NCI-H345 (cell line): ENCODE measurements at regions not wholly inside any gene's neighbourhood (a gene's known extent, or its start where the extent isn't known, plus 50 kb on each side); places are given as distances from the start of the nearest gene placed in this dataset.

Experiments used
- DNase-seq: peaks from one replicate; lab custom pipeline; 2025; lab: John Stamatoyannopoulos, UW

DNA sequence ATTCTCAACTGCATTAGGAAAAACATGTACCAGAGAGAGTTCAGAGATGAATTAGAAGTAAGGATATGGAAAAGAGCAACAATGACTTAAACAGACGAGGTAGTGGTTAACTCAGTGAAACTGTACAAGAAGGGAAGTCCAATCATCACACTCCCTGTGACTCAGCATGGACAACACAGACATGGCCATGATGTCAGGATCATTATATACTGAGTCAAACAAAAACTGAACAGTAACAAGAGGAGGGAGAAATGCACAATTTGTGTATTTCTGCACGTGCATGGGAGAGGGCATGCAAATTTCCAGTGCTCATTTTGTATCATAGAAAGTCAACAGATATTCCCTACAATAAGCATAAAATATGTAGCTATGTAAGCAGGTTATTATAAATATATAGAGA lies 1037.8 kb downstream of the BCL11B start:
- DNase-seq = no peak

GRCh38 chr14:98236314-98236713 lies 1035.7 kb downstream of the BCL11B start:
- no peak for DNase-seq

GRCh38 chr14:98237939-98238338 lies 1034.1 kb downstream of the BCL11B start:
- no peak for DNase-seq

- no peak for DNase-seq
These were observed 1031.6 kb downstream of the BCL11B start for GRCh38 chr14:98240376-98240775.

DNA sequence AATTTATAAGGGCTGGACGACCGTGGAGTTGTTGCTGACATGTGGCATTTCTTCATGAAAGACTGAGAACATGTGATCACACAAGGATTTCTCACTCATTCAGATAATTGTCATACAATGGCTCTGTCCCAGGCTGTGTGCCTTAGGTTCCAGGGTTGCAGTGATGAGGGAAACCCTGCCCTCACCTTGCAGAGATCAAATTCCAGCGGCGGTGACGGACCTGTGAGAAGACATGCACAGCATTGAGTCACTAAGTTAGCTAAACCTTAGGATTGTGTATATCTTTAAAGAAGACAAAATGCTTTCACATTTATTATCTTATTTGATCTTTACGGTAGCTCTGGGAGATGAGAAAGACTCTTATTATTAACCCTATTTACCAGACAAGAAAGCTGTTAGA lies 1029.1 kb downstream of the BCL11B start:
- no peak for DNase-seq

DNA sequence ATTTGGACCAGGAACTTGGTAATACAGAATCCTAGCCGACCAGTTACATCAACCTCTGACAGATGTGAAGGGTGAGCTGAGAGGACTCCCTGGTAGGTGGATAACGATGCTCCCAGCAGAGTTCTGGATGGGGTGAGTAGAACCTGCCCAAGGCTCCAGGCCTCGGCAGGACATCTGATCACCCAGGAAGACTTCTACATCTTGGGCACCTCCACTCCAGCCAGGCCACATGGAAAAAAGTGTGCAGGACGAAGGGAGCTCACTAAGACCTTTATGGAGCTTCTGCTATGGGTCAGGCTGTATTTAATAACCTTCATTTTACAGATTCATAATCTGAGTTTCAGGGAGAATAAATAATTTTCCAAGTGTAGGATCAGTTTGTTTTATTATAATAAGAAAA lies 1028.7 kb downstream of the BCL11B start:
- no peak for DNase-seq

DNA sequence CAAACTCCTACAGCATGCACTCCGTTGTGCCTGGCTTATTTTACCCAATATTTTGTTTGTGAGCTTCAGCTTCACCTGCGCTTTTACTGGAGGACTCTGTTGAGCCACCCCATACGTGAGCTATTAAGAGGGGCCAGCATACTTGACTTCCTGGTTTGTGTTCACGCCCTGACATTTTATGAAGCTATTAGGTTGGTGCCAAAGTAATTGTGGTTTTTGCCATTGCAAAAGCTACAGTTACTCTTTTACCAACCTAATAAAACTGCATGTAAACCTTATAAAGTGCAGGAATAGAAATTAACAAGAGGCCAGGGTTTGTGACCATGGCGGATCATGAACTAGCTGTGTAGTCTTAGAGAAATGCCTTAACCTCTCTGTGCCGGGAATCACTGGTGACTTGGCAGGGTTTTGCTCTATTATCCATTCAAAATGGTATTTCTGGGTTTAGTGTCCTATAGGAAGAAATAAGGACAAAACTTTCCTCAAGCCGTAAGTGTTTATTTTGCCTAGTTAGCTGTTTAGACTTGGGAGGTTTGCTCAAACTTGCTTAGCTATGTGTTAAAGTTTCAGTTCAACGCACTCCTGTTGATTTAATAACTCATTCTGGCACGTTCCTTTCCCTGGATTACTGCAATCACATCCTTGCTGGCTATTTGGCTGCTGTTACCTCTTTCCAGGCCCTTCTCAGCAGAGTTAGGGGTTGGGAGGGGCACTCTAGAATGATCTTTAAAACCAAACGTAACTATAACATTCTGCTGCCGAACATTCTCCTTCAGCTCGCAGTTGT lies 1027.6 kb downstream of the BCL11B start:
- no peak for DNase-seq

DNA sequence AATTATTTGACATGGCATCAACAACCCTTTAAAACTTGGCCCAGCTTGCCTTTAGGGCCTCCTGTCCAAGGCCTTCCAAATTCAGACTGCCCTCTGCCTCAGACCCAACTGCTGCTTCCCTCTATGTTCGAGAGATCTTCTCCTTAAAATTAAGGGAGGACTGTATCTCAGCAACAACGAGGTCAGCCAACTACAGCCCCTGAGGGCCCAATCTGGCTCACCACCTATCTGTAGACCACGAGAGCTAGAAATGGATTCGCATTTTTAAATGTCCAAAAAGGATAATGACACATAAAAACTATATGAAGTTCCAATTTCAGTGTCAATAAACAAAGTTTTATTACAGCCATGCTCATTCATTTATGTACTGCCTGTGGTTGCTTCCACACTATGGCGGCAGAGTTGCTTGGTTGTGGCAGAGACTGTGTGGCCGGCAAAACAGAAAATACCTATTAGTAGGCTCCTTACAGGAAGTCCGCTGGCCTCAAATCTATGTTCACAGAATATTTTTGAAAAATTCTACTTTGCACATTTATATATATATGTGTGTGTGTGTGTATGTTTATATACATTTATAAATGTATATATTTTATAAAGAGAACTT lies 1026.9 kb downstream of the BCL11B start:
- DNase-seq = no peak

DNA sequence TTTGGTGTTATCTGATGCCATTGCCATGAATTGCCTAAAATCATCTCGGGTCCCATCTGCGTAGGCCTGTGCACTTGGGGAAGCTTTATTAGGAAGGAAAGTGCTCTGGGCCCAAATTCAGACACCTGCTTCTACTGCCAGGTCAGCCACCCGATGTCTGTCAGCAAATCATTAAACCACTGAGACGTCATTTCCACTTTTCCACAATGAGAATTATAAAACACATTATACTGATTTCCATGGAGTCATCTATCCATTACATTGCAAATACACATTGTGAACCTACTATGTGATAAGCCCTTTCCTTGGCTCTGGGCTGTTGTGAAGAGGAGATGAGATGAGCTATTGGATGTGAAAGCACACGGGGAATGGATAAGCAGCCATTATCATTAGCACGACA lies 1022.9 kb downstream of the BCL11B start:
- no peak for DNase-seq

GRCh38 chr14:98249476-98249875 lies 1022.5 kb downstream of the BCL11B start:
- DNase-seq = no peak

- no peak for DNase-seq
These were observed 1019.2 kb downstream of the BCL11B start for GRCh38 chr14:98252820-98253219.

- no peak for DNase-seq
These were observed 1012.1 kb downstream of the BCL11B start for GRCh38 chr14:98259881-98260280.

GRCh38 chr14:98262566-98262965 lies 1009.4 kb downstream of the BCL11B start:
- no peak for DNase-seq

DNA sequence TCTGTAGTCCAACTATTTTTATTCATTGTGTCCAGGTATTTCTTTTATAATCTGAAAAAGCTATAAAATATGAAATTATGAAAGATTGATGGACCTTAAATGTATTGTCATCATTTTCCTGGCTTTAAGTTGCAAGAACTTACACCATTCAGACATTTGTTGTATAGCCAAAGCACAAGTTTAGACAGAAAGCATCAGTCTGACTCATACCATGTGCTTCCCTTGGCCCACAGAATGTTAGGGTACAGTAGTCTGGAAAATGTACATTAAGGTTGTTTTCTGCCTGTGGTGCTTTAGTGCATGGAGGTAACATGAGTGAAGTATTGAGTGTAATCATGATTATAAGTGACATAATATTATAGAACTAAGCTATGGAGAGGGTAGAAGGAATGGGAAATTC lies 1002.5 kb downstream of the BCL11B start:
- no peak for DNase-seq

DNA sequence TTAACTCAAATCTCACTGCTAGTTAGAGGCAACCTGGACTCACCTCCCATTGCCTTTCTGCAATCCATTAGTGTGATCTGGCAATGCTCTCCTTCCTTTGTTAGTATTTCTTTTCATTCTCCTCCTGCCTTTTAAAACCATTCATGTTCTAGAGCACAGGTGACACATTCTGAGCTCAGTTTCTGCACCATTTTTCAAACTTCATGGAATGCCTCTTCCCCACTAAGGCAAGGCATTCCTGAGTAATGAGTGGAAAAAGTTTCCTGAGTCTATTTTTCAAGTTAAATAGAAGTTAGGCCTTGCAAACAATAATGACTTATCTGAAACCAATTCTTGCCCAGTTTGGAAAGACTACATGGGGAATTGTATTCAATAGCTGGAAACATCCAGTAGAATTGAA lies 1001.8 kb downstream of the BCL11B start:
- no peak for DNase-seq

DNA sequence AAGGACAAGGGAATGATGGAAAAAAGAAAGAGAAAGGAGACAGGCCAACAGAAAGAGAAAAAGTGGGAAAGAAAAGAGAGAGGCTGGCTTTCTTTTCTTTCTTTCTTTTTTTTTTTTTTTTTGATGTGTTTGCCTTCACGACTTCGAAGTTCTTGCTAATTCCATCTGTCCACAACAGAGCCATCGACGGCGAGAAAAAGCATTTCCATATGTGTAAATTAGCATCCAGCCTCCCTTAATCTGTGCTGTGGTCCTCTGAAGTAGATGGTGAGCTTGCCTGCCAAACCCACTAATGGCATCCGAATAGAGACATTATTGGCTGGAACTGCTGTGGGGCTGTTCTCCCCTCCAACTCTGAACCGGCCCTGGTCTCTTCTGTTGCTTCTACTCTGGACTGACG lies 997.4 kb downstream of the BCL11B start:
- no peak for DNase-seq

DNA sequence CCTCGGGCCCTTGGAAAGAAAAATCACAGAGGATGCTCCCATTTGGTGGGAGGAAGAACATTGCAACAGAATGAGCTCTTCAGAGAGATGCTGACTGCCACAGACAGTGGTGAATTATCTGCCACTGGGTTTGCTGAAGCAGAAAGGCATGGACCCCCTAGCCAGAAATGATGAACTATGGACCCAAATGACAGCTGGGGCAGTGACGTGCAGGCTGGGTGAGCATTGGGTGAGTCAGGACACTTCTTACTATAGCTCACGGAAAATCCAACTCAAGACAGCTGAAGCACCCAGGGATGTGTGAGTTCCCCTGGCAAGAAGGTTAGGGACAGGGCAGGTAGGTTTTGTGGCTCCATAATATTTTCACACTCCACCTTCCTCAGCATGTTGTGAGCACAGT lies 993.2 kb downstream of the BCL11B start:
- no peak for DNase-seq

GRCh38 chr14:98280436-98280835 lies 991.6 kb downstream of the BCL11B start:
- DNase-seq = no peak

GRCh38 chr14:98288825-98289224 lies 983.2 kb downstream of the BCL11B start:
- DNase-seq = no peak

DNA sequence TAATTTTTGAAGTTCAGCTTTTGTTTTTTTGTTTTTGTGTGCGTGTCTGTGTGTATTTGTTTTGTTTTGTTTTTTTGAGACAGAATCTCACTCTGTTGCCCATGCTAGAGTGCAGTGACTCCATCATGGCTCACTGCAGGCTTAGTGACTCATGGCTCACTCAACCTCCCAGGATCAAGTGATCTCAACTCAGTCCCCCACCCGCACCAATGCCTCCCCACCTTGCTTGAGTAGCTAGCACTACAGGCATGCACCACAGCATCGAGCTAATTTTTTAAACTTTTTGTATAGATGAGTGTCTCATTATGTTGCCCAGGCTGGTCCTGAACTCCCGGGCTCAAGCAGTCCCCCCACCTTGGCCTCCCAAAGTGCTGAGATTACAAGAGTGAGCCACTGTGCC lies 981.4 kb downstream of the BCL11B start:
- no peak for DNase-seq

- no peak for DNase-seq
These were observed 979.8 kb downstream of the BCL11B start for GRCh38 chr14:98292191-98292590.

DNA sequence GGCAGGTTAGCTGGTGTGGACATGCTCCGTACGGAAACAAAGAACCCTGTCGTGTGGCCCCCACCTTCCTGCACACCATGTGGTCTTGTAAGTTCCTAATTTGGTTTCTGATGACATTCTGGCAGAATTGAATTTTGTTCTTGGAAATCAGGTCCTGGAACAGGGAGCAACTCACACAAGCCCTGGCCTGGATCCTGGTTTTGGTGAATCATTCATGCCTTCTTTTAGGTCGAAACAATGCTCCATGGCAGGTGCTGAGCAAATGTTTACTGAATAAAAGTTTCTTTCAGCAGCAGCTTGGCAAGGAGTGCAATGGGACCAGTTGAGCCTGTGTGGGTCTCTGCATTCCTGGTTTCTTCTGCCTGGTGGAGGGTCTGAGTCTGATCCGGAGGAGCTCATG lies 978.4 kb downstream of the BCL11B start:
- DNase-seq = no peak

DNA sequence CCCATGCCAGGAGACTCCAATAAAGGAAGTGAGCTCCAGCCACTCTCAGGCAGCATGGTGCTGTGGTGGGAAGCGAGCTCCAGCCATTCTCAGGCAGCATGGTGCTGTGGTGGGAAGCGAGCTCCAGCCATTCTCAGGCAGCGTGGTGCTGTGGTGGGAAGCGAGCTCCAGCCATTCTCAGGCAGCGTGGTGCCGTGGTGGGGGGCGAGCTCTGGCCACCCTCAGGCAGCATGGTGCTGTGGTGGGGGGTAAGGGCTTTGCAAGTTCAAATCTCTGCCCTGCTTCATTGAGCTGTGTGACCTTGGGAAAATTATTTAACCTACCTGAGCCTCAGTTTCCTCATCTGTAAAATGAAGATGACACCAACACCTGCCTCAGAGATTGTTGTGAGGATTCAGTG lies 975.1 kb downstream of the BCL11B start:
- no peak for DNase-seq

GRCh38 chr14:98297567-98297966 lies 974.4 kb downstream of the BCL11B start:
- no peak for DNase-seq
